B cell (primary cell): ENCODE measurements at regions not wholly inside any gene's neighbourhood (a gene's known extent, or its start where the extent isn't known, plus 50 kb on each side); places are given as distances from the start of the nearest gene placed in this dataset.

Experiments used
- CTCF ChIP-seq: fragments of 200-600 bp; IDR thresholded peaks from one replicate; pipeline ENCODE4 v1.8.0; 2022; ENCODE audit warnings: antibody characterized with exemption, mild to moderate bottlenecking
- EZH2 ChIP-seq: IDR thresholded peaks from 2 replicates; pipeline ENCODE4 v1.6.1; 2012; ENCODE audit warnings: borderline replicate concordance, low read depth, mild to moderate bottlenecking, moderate library complexity, low read length; ENCODE audit not compliant: insufficient read depth, poor library complexity, severe bottlenecking

GRCh38 chr3:110750201-110750600 is 321.4 kb upstream of the NECTIN3 start:
- no peak for TF ChIP-seq CTCF
- no peak for TF ChIP-seq EZH2
